Peyer's patch (tissue), 4 donors: ENCODE measurements at regions not wholly inside any gene's neighbourhood (a gene's known extent, or its start where the extent isn't known, plus 50 kb on each side); places are given as distances from the start of the nearest gene placed in this dataset.
A peak's percentile ranks its signal among the peaks of the same experiment; 100 is the strongest.

Experiments used
- DNase-seq, 3 donors: peaks; one replicate each; pipeline ENCODE4 v3.0.0-alpha.2; 2017 to 2019
- H3K27ac ChIP-seq, 4 donors: fragments of 200-600 bp; sonication (generic); one replicate each; pipeline ENCODE4 v1.5.1; 2016 to 2019
- H3K27me3 ChIP-seq, 2 donors: fragments of 200-600 bp; sonication (generic); one replicate each; pipeline ENCODE4 v1.5.1; 2019
- H3K36me3 ChIP-seq, 3 donors: fragments of 200-600 bp; sonication (generic); one replicate each; pipeline ENCODE4 v1.5.1; 2016 to 2019
- H3K4me1 ChIP-seq, 4 donors: fragments of 200-600 bp; sonication (generic); one replicate each; pipeline ENCODE4 v1.5.1; 2016 to 2019
- H3K4me3 ChIP-seq, 4 donors: fragments of 200-600 bp; sonication (generic); 1 replicate in 3 of 4; 2 replicates in 1 of 4; pipeline ENCODE4 v1.5.1; 2016 to 2019; ENCODE audit warnings: mild to moderate bottlenecking in 1 of 4
- H3K9me3 ChIP-seq, 4 donors: fragments of 200-600 bp; sonication (generic); one replicate each; pipeline ENCODE4 v1.5.1; 2016 to 2019; ENCODE audit warnings: mild to moderate bottlenecking in 1 of 4
- CTCF ChIP-seq, 6 experiments: fragments of 450-650 bp in 4 of 6; fragments of 200-600 bp in 2 of 6; sonication (generic) in 1 of 6; IDR thresholded peaks; one replicate each; pipeline ENCODE4 v1.5.1; 2017 to 2019; ENCODE audit warnings: antibody characterized with exemption in 6 of 6, mild to moderate bottlenecking in 3 of 6, moderate library complexity in 1 of 6
- POLR2A ChIP-seq, 2 donors: fragments of 450-650 bp; IDR thresholded peaks; one replicate each; pipeline ENCODE4 v1.5.1; 2017; ENCODE audit warnings: antibody characterized with exemption in 2 of 2, mild to moderate bottlenecking in 2 of 2, moderate library complexity in 2 of 2

GRCh38 chr1:30375156-30375555 is 348.2 kb downstream of the MATN1 start:
- no peak for TF ChIP-seq POLR2A (IDR thresholded peaks at IDR 0.05)
- no peak for TF ChIP-seq CTCF (IDR thresholded peaks at IDR 0.05)
- peak in 2 of 3 donors; percentile 5 to 9 for DNase-seq
- H3K36me3 ChIP-seq: no peaks in the 10 kb centered on the region

GRCh38 chr1:30374400-30375070 is 348.9 kb downstream of the MATN1 start:
- Histone ChIP-seq H3K36me3 (no peaks in the 10 kb centered on the region), H3K27ac (no peak overlapping the region), H3K27me3 (no peaks in the 10 kb centered on the region), H3K9me3 (no peaks in the 10 kb centered on the region), H3K4me3 (no peak overlapping the region), H3K4me1 (no peaks in the 10 kb centered on the region)
- TF ChIP-seq POLR2A (IDR thresholded peaks at IDR 0.05) (no peak), CTCF (IDR thresholded peaks at IDR 0.05) (no peak)
- DNase-seq: peak in 1 of 3 donors; percentile 23

More at GRCh38 chr1:30375156-30375555, 348.2 kb downstream of the MATN1 start:
- H3K27me3 ChIP-seq: no peaks in the 10 kb centered on the region
- no peaks in the 10 kb centered on the region for H3K4me1 ChIP-seq
- no peak overlapping the region for H3K27ac ChIP-seq
- H3K4me3 ChIP-seq: no peak overlapping the region
- H3K9me3 ChIP-seq: no peaks in the 10 kb centered on the region

GRCh38 chr1:30373471-30374399 is 349.6 kb downstream of the MATN1 start:
- no peaks in the 10 kb centered on the region for H3K27me3 ChIP-seq
- H3K9me3 ChIP-seq: no peaks in the 10 kb centered on the region
- H3K4me1 ChIP-seq: no peaks in the 10 kb centered on the region
- no peak for DNase-seq
- H3K4me3 ChIP-seq: no peak overlapping the region
- H3K36me3 ChIP-seq: no peaks in the 10 kb centered on the region
- TF ChIP-seq CTCF (IDR thresholded peaks at IDR 0.05) (no peak), POLR2A (IDR thresholded peaks at IDR 0.05) (no peak)
- H3K27ac ChIP-seq: no peak overlapping the region

GRCh38 chr1:30372792-30373433 is 350.5 kb downstream of the MATN1 start:
- H3K27me3 ChIP-seq: no peaks in the 10 kb centered on the region
- TF ChIP-seq CTCF (IDR thresholded peaks at IDR 0.05) (no peak), POLR2A (IDR thresholded peaks at IDR 0.05) (no peak)

GRCh38 chr1:30371888-30372791 is 351.2 kb downstream of the MATN1 start:
- H3K36me3 ChIP-seq: no peaks in the 10 kb centered on the region
- H3K4me3 ChIP-seq: no peak overlapping the region
- TF ChIP-seq CTCF (IDR thresholded peaks at IDR 0.05) (no peak), POLR2A (IDR thresholded peaks at IDR 0.05) (no peak)
- no peak overlapping the region for H3K27ac ChIP-seq
- no peaks in the 10 kb centered on the region for H3K4me1 ChIP-seq
- DNase-seq: no peak
- no peaks in the 10 kb centered on the region for H3K9me3 ChIP-seq
- no peaks in the 10 kb centered on the region for H3K27me3 ChIP-seq

More at GRCh38 chr1:30372792-30373433, 350.5 kb downstream of the MATN1 start:
- Histone ChIP-seq H3K27ac (no peak overlapping the region), H3K9me3 (no peaks in the 10 kb centered on the region), H3K4me3 (no peak overlapping the region), H3K4me1 (no peaks in the 10 kb centered on the region), H3K36me3 (no peaks in the 10 kb centered on the region)
- DNase-seq: no peak
